Trophoblast cell (in vitro differentiated cells and primary cell): ENCODE measurements at regions not wholly inside any gene's neighbourhood (a gene's known extent, or its start where the extent isn't known, plus 50 kb on each side); places are given as distances from the start of the nearest gene placed in this dataset.

Source experiments
- DNase-seq, 2 donors: peaks; one replicate each; pipeline ENCODE4 v3.0.0-alpha.2; 2016
- H2AFZ ChIP-seq: 2 replicates; pipeline ENCODE4 v1.6.1; 2013; ENCODE audit warnings: low read length, moderate library complexity, mild to moderate bottlenecking; ENCODE audit not compliant: insufficient read depth, poor library complexity
- H2AK5ac ChIP-seq: 2 replicates; pipeline ENCODE4 v1.6.1; 2013; ENCODE audit warnings: mild to moderate bottlenecking, low read length
- H2BK120ac ChIP-seq: 2 replicates; pipeline ENCODE4 v1.6.1; 2013; ENCODE audit warnings: low read length, mild to moderate bottlenecking, moderate library complexity; ENCODE audit not compliant: insufficient read depth, poor library complexity
- H2BK12ac ChIP-seq: 2 replicates; pipeline ENCODE4 v1.6.1; 2013; ENCODE audit warnings: mild to moderate bottlenecking, low read length, moderate library complexity
- H2BK5ac ChIP-seq: 2 replicates; pipeline ENCODE4 v1.6.1; 2013; ENCODE audit warnings: low read length, low read depth, moderate library complexity, mild to moderate bottlenecking; ENCODE audit not compliant: poor library complexity
- H3K14ac ChIP-seq: 2 replicates; pipeline ENCODE4 v1.6.1; 2013; ENCODE audit warnings: mild to moderate bottlenecking, low read length
- H3K18ac ChIP-seq: 2 replicates; pipeline ENCODE4 v1.6.1; 2013; ENCODE audit warnings: mild to moderate bottlenecking, low read length
- H3K23ac ChIP-seq: 2 replicates; pipeline ENCODE4 v1.6.1; 2013; ENCODE audit warnings: low read length
- H3K27ac ChIP-seq: 2 replicates; pipeline ENCODE4 v1.5.1; 2013; ENCODE audit warnings: low read depth, mild to moderate bottlenecking, inconsistent platforms, low read length, moderate library complexity
- H3K27me3 ChIP-seq: 2 replicates; pipeline ENCODE4 v1.6.1; 2013; ENCODE audit warnings: inconsistent platforms, mild to moderate bottlenecking, low read length, moderate library complexity; ENCODE audit not compliant: insufficient read depth
- H3K36me3 ChIP-seq, 2 experiments: 1 replicate in 1 of 2; 2 replicates in 1 of 2; pipeline ENCODE4 v1.6.1; 2013; ENCODE audit warnings: low read length in 2 of 2, mild to moderate bottlenecking in 2 of 2, moderate library complexity in 1 of 2; ENCODE audit not compliant: insufficient read depth in 2 of 2, control insufficient read depth in 1 of 2
- H3K4ac ChIP-seq: 2 replicates; pipeline ENCODE4 v1.6.1; 2013; ENCODE audit warnings: low read depth, mild to moderate bottlenecking, low read length, moderate library complexity
- H3K4me1 ChIP-seq, 2 experiments: 1 replicate in 1 of 2; 2 replicates in 1 of 2; pipeline ENCODE4 v1.6.1; 2013; ENCODE audit warnings: low read length in 2 of 2, mild to moderate bottlenecking in 2 of 2, moderate library complexity in 1 of 2; ENCODE audit not compliant: insufficient read depth in 2 of 2, control insufficient read depth in 1 of 2
- H3K4me2 ChIP-seq: 2 replicates; pipeline ENCODE4 v1.6.1; 2013; ENCODE audit warnings: inconsistent platforms, mild to moderate bottlenecking, low read length, moderate library complexity
- H3K4me3 ChIP-seq: 2 replicates; pipeline ENCODE4 v1.5.1; 2013; ENCODE audit warnings: mild to moderate bottlenecking, low read depth, low read length, inconsistent platforms
- H3K79me1 ChIP-seq: one replicate; pipeline ENCODE4 v1.6.1; 2013; ENCODE audit warnings: low read length
- H3K79me2 ChIP-seq: 2 replicates; pipeline ENCODE4 v1.6.1; 2013; ENCODE audit warnings: low read length, mild to moderate bottlenecking; ENCODE audit not compliant: control insufficient read depth, insufficient read depth, poor library complexity
- H3K9ac ChIP-seq: 2 replicates; pipeline ENCODE4 v1.6.1; 2013; ENCODE audit warnings: mild to moderate bottlenecking, low read length
- H3K9me3 ChIP-seq: 2 replicates; pipeline ENCODE4 v1.6.1; 2013; ENCODE audit warnings: low read depth, mild to moderate bottlenecking, control low read depth, inconsistent platforms, low read length; ENCODE audit not compliant: insufficient read depth
- H4K12ac ChIP-seq: 2 replicates; pipeline ENCODE4 v1.6.1; 2013; ENCODE audit warnings: low read depth, mild to moderate bottlenecking, low read length, moderate library complexity
- H4K8ac ChIP-seq: 2 replicates; pipeline ENCODE4 v1.6.1; 2013; ENCODE audit warnings: low read depth, mild to moderate bottlenecking, low read length, moderate library complexity
- H4K91ac ChIP-seq: one replicate; pipeline ENCODE4 v1.6.1; 2013; ENCODE audit warnings: low read depth, mild to moderate bottlenecking, low read length, moderate library complexity
- WGBS: extraction: QIAGEN DNeasy Blood & Tissue Kit; methylation state at CpG from one replicate; pipeline ENCODE4 v1.1.7; 2013; ENCODE audit warnings: missing lambda C conversion rate; ENCODE audit not compliant: insufficient read length, insufficient coverage; ENCODE audit errors: extremely low coverage; 5-methylcytosine and 5-hydroxymethylcytosine counted together

GRCh38 chr6:25058441-25058840 is 122.7 kb upstream of the RIPOR2 start:
- Histone ChIP-seq H3K27me3 (no peaks in the 10 kb centered on the region), H2BK12ac (no peak overlapping the region), H3K79me2 (no peaks in the 10 kb centered on the region), H3K23ac (no peak overlapping the region), H2BK5ac (no peak overlapping the region), H3K4me2 (no peak overlapping the region), H3K36me3 (no peaks in the 10 kb centered on the region), H2AK5ac (no peak overlapping the region), H3K14ac (no peak overlapping the region), H3K4ac (no peak overlapping the region), H3K4me3 (no peak overlapping the region), H3K9me3 (no peaks in the 10 kb centered on the region), H3K27ac (no peak overlapping the region), H4K12ac (no peak overlapping the region), H3K79me1 (peaks cover 7% of the 10 kb centered on the region), H3K4me1 (peaks cover 5% of the 10 kb centered on the region in 2 experiments), H4K8ac (no peak overlapping the region), H2AFZ (no peak overlapping the region), H3K9ac (no peak overlapping the region), H3K18ac (no peak overlapping the region), H2BK120ac (no peak overlapping the region), H4K91ac (no peak overlapping the region)
- no peak for DNase-seq
- WGBS: no CpG with 5 or more reads among the region's 5 CpGs

GRCh38 chr6:25058941-25059340 is 123.2 kb upstream of the RIPOR2 start:
- Histone ChIP-seq H3K23ac (no peak overlapping the region), H2AK5ac (no peak overlapping the region), H3K4me2 (no peak overlapping the region), H2BK120ac (no peak overlapping the region), H3K4ac (no peak overlapping the region), H3K18ac (no peak overlapping the region), H4K91ac (no peak overlapping the region), H3K4me3 (no peak overlapping the region), H2BK5ac (no peak overlapping the region), H3K14ac (no peak overlapping the region), H3K36me3 (no peaks in the 10 kb centered on the region), H3K9ac (no peak overlapping the region), H3K9me3 (no peaks in the 10 kb centered on the region), H2AFZ (no peak overlapping the region), H4K12ac (no peak overlapping the region), H4K8ac (no peak overlapping the region), H3K27ac (no peak overlapping the region), H3K79me1 (peaks cover 2% of the 10 kb centered on the region), H3K79me2 (no peaks in the 10 kb centered on the region), H3K27me3 (no peaks in the 10 kb centered on the region), H3K4me1 (peaks cover 0 to under 1% of the 10 kb centered on the region in 2 experiments), H2BK12ac (no peak overlapping the region)
- no peak for DNase-seq
- no CpG with 5 or more reads among the region's 4 CpGs for WGBS

GRCh38 chr6:25060522-25060921 is 124.8 kb upstream of the RIPOR2 start:
- Histone ChIP-seq H4K12ac (no peak overlapping the region), H3K36me3 (no peaks in the 10 kb centered on the region), H3K4ac (no peak overlapping the region), H3K14ac (no peak overlapping the region), H3K9ac (no peak overlapping the region), H4K91ac (no peak overlapping the region), H3K4me2 (no peak overlapping the region), H2BK5ac (no peak overlapping the region), H3K4me1 (no peaks in the 10 kb centered on the region), H2AK5ac (no peak overlapping the region), H3K18ac (no peak overlapping the region), H3K4me3 (no peak overlapping the region), H2AFZ (no peak overlapping the region), H4K8ac (no peak overlapping the region), H3K79me1 (no peaks in the 10 kb centered on the region), H3K79me2 (no peaks in the 10 kb centered on the region), H2BK120ac (no peak overlapping the region), H3K27me3 (no peaks in the 10 kb centered on the region), H2BK12ac (no peak overlapping the region), H3K9me3 (no peaks in the 10 kb centered on the region), H3K23ac (no peak overlapping the region), H3K27ac (no peak overlapping the region)
- WGBS: 100% methylated on average over 1 of the region's 2 CpGs
- no peak for DNase-seq

- Histone ChIP-seq H2AK5ac (no peak overlapping the region), H3K36me3 (no peaks in the 10 kb centered on the region), H3K9me3 (no peaks in the 10 kb centered on the region), H3K79me1 (no peaks in the 10 kb centered on the region), H3K4me2 (no peak overlapping the region), H3K4me3 (no peak overlapping the region), H3K4me1 (no peaks in the 10 kb centered on the region), H3K4ac (no peak overlapping the region), H2BK120ac (no peak overlapping the region), H2BK5ac (no peak overlapping the region), H2AFZ (no peak overlapping the region), H3K23ac (no peak overlapping the region), H3K18ac (no peak overlapping the region), H3K9ac (no peak overlapping the region), H3K27me3 (no peaks in the 10 kb centered on the region), H4K8ac (no peak overlapping the region), H4K91ac (no peak overlapping the region), H3K79me2 (no peaks in the 10 kb centered on the region), H3K14ac (no peak overlapping the region), H2BK12ac (no peak overlapping the region), H4K12ac (no peak overlapping the region), H3K27ac (no peak overlapping the region)
- WGBS: no CpG with 5 or more reads among the region's 6 CpGs
- DNase-seq: no peak
Observed at GRCh38 chr6:25061289-25061936, 125.7 kb upstream of the RIPOR2 start.
